ENCODE measurements at regions not wholly inside any gene's neighbourhood (a gene's known extent, or its start where the extent isn't known, plus 50 kb on each side); places are given as distances from the start of the nearest gene placed in this dataset.

DNA sequence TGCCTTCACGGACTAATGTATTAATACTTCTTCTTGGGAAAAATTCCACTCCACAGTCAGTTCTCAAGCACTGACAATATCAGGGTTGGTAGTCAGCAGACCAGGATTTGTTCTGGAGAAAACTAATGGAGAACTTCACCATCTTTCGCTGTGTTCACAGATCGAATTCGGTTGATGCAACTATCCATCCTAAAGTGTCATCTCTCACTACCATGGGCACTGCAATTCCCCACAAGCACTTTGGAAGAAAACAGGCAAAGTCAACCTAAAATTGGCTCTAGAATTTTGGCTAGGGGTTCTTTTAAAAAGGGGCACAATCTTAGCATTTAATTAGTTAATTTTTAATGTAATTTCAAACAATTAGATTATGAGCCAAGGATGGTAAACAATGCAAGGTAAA lies 164.4 kb downstream of the HGF start:
- FAIRE-seq, result no peak

DNA sequence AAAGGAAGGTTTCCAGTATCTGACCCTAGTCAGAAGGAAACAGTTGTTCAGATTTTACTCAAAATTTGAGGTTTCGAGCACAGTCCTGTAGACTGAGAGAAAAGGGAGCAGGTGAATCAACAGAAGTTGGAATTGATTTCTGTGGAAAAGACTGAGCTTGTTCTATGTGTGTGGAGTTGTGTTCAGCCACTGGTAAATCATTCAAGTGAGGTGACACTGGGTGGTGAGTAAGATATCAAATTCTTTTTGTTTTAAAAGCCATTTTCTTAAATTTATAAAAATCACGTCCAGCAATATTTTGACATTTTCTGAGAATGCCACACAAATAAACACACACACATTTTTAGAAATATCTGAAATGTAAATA lies 165.1 kb downstream of the HGF start:
- no peak for FAIRE-seq

- FAIRE-seq, result no peak
Measured at GRCh38 chr7:81604075-81604807, 165.6 kb downstream of the HGF start.

DNA sequence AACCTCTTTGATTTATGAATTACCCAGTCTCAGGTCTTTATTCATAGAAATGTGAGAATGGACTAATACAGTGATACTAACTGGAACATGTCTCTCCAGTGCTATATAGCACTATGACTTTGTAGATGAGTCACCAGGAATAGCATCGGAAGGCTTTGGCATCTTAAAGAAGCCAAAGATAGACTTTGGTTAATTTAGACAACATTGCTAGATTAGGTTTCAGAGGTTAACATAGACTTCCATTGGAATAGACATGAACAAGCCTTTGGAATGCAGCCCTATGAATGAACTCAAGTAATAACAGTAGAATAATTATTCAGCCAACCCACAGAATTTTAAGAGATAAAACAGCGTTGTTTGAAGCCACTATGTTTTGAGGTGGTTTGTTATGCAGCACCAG lies 169.2 kb downstream of the HGF start:
- no peak for FAIRE-seq

- no peak for FAIRE-seq
Measured at GRCh38 chr7:81598951-81599350, 170.9 kb downstream of the HGF start.

GRCh38 chr7:81594767-81595166 lies 175.1 kb downstream of the HGF start:
- FAIRE-seq, result no peak

- no peak for FAIRE-seq
Measured at GRCh38 chr7:81590131-81590530, 179.7 kb downstream of the HGF start.

- no peak for FAIRE-seq
Measured at GRCh38 chr7:81584667-81585066, 185.2 kb downstream of the HGF start.

GRCh38 chr7:81583882-81584533 lies 185.8 kb downstream of the HGF start:
- no peak for FAIRE-seq

DNA sequence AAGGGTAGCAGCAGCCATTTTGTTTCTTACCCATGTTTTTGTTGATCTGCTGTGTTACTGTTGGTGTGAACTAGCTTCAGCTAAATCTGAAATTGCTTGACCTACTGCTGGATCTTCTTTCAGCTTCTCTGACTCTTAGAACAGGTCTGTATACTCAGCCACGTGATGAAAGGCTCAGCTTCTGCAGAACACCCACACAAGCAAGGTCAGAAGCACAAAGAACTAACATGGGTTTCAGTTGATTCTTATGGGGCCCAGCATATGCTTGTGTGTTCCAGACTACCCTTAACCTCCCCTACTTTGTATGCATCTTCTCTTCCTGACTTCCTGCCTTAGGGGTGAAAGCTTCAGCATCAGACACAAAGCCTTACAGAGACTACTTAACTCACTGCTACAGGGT lies 186.8 kb downstream of the HGF start:
- no peak for FAIRE-seq

DNA sequence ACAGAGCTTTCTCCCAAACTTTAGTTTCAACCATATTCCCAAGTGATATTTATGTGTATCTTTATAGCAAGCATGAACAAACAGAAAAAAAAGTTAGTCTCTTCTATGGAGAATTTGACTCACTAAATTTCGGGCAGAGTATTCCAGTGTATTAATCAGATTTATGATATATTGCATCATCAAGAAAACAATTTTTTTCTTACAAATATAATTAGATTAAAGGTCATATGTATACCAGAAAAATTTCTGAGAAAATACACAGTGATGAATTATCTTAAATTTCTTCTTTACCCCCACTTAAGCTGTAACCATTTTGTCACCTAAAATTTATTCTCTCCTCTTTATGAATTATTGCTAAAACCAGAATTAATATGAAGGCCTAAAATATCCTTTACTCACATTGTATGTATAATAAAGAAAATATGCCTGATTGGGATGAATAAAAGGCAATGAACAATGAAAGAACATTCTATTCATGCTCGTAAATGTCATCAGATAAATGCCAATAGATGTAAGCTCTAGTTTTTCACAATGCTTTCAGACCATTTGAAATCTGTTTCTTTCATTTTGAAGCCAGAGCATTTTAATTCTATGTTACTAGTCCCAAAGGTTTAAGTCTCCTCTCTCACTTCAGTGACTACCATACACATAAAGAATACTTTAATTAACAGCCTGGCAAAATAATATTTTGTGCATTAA lies 192.1 kb downstream of the HGF start:
- FAIRE-seq, result no peak

GRCh38 chr7:81574723-81575326 lies 195.0 kb downstream of the HGF start:
- FAIRE-seq, result no peak

DNA sequence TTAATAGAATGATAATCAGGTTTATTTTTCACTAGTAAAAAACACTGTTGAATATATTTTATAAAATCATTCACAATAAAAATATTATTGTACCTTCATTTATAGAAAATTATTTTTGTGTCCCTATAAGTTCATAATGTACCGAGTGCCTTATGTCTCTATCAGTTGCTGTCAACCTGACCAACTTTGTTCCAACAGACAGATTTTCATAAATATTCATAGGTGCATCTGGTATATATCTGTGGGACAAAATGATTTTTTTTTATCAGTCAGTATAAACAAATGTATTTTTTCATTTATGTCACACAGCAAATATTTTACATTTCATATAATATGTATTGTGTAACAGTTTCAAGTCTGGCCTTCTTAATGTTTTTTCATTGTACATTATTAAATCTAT lies 195.9 kb downstream of the HGF start:
- FAIRE-seq, result no peak

GRCh38 chr7:81573128-81573527 lies 196.7 kb downstream of the HGF start:
- no peak for FAIRE-seq

GRCh38 chr7:81562581-81562980 lies 207.3 kb downstream of the HGF start:
- no peak for FAIRE-seq

DNA sequence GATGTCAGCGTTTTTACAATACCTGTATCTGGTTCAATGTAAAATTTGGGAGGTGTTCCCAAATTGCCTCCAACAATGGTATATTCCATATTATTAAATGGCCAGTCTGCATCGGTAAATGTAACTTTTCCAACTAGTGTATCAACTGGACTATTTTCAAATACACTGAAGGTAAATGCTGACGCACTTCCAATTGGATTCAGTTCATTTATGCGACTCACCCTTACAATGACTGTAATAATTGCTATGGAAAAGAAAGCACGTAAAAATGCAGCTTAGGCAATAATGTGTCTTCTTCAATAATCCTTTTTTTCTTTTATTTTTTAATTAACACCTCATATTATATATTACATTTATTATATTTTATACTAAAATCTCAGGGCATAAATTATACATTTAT lies 209.1 kb downstream of the HGF start:
- FAIRE-seq, result no peak

- FAIRE-seq, result no peak
Measured at GRCh38 chr7:81549484-81550016, 220.3 kb downstream of the HGF start.

DNA sequence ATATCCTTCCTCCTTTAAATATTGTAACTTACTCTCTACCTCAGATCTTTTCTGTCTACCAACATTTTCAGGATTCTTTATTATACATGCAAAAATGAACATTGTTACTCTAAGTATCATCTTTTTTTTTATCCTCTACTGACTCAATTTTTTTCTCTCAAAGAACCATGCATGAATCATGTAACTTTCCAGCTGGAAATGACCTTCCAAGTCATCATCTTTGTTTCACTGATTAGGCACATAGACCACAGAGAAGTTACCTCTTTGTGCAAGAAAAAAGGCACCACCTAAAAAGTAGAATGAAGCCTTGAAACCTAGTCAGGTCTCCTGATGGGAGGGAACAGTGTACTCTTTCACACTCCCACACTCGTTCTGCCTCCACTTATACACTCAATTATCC lies 234.9 kb downstream of the HGF start:
- FAIRE-seq, result no peak

DNA sequence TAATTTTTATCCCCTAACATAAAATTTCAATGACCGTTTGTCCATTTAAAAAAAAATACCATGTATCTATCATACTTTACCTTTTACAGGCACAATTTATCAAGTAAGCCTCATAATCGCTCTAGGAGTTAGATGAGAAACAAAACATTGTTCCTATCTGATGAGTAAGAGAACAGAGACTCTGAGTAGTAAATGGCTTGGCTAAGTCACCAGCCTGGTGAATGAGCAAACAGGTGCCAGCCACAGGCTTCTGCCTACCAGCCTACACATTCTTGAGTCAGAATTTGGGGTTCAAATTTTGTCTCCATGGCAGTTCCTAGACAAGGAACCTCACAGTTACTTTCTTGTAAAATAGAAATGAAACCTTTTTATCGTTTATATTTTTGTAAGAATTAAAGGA lies 235.4 kb downstream of the HGF start:
- no peak for FAIRE-seq

- FAIRE-seq, result no peak
Measured at GRCh38 chr7:81533931-81534330, 235.9 kb downstream of the HGF start.

DNA sequence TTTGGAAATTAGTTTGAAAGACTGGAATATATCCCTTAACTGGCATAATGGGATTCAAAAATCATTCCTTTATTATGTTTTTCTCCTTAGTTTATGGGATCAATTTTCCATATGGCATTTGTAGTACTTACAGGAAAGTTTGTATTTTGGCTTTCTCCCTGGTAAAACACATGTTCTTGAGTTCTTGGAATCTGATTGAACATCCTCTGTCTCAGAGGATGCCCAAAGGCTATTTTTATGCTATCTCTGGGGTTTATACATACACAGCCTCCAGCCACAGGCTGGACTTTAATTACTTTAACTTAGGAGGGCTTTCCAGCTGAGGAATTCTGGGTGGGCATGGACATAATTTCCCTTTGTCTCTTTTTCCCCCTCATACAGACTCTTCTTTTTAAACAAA lies 236.4 kb downstream of the HGF start:
- no peak for FAIRE-seq

GRCh38 chr7:81529785-81530184 lies 240.1 kb downstream of the HGF start:
- FAIRE-seq, result no peak

GRCh38 chr7:81527651-81528050 lies 242.2 kb downstream of the HGF start:
- FAIRE-seq, result no peak

DNA sequence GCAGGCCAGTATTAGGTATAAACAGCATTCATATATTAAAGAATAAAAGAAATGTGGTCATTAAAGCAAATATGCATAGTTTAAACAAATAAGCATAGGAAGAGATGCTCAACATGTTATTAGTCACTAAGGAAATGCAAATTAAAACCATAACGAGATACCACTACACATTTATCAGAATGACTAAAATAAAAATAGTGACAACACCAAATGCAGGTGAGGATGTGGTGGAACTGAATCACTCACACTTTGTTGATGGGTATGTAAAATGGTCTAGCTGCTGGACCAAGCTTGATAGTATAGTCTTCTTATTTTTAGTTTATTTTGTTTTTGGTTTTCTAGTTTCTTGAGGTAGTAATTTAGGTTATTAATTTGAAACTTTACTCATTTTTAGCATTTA lies 242.9 kb downstream of the HGF start:
- FAIRE-seq, result no peak
